HUES64 (cell line): ENCODE measurements at regions not wholly inside any gene's neighbourhood (a gene's known extent, or its start where the extent isn't known, plus 50 kb on each side); places are given as distances from the start of the nearest gene placed in this dataset.

ENCODE experiments used
- H3K27ac ChIP-seq: 2 replicates; pipeline ENCODE4 v1.7.0; 2013; ENCODE audit warnings: low read depth, low read length, inconsistent platforms
- H3K27me3 ChIP-seq: 2 replicates; pipeline ENCODE4 v1.6.1; 2013; ENCODE audit warnings: mild to moderate bottlenecking, low read length; ENCODE audit not compliant: insufficient read depth
- H3K36me3 ChIP-seq: 2 replicates; pipeline ENCODE4 v1.6.1; 2013; ENCODE audit warnings: mild to moderate bottlenecking, low read length; ENCODE audit not compliant: insufficient read depth
- H3K4me1 ChIP-seq: 2 replicates; pipeline ENCODE4 v1.6.1; 2013; ENCODE audit warnings: mild to moderate bottlenecking, low read length, moderate library complexity; ENCODE audit not compliant: insufficient read depth
- H3K4me3 ChIP-seq: 2 replicates; pipeline ENCODE4 v1.5.1; 2013; ENCODE audit warnings: mild to moderate bottlenecking, low read length, moderate library complexity
- H3K9ac ChIP-seq: 2 replicates; pipeline ENCODE4 v1.6.1; 2013; ENCODE audit warnings: mild to moderate bottlenecking, low read depth, low read length
- H3K9me3 ChIP-seq: 2 replicates; pipeline ENCODE4 v1.6.1; 2013; ENCODE audit warnings: low read depth, low read length; ENCODE audit not compliant: insufficient read depth
- WGBS: fragments of 150-250, 120-280 bp; methylation state at CpG from one replicate; pipeline ENCODE4 v1.1.7; 2013; ENCODE audit warnings: missing lambda C conversion rate; 5-methylcytosine and 5-hydroxymethylcytosine counted together

DNA sequence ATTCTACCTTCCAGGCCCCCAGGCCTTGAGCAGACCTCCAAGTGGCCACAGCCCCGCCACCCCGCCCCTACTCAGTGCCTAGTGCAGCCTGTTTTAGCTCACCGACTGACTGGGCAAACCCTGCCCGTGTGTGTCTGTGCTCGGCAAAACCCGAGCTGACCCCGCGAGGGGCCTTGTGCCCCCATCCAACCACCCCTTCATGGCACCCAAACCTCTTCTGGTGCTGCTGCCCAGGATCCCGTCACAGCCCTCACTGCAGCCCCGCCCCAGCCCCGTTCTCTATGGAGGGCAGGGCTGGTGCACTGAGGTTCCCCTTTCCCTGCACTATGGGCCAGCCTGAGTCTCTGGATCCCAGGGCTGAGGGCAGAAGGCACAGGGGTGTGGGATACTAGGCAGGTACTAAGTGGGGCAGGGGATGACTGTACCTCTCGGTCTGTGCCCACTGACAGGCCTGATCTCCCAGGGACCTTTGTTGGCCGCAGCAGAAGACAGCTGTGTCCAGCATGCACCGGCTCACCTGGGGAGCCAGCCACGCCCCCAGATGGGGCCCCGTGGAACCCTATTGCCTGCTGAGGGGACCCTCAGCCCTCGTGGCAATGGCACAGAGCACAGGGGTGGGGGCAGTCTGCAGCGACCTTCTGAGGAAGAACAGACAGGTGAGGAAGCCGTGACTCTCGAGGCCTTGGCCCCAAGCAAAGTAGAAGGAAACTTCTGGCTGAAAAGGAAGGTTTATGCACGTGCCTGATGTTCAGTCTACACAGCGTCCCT is 69.9 kb upstream of the OTOS start:
- H3K4me1 ChIP-seq, result peaks cover 8% of the 10 kb centered on the region
- 93% methylated on average over 22 of the region's 22 CpGs for WGBS
- H3K27ac ChIP-seq, result no peak overlapping the region
- H3K9me3 ChIP-seq, result peaks cover 7% of the 10 kb centered on the region; the same call in 1 of the 2 replicates
- no peak overlapping the region for H3K9ac ChIP-seq
- no peak overlapping the region for H3K4me3 ChIP-seq
- no peaks in the 10 kb centered on the region for H3K27me3 ChIP-seq
- no peaks in the 10 kb centered on the region for H3K36me3 ChIP-seq

GRCh38 chr2:240211096-240211495 is 70.6 kb upstream of the OTOS start:
- Histone ChIP-seq H3K36me3 (no peaks in the 10 kb centered on the region), H3K9ac (no peak overlapping the region), H3K4me1 (peaks cover under 1% of the 10 kb centered on the region; the same call in 1 of the 2 replicates), H3K27ac (no peak overlapping the region), H3K27me3 (no peaks in the 10 kb centered on the region), H3K4me3 (no peak overlapping the region), H3K9me3 (peaks cover 7% of the 10 kb centered on the region; the same call in 1 of the 2 replicates)
- WGBS, result 94% methylated on average over 8 of the region's 8 CpGs

- no peak overlapping the region for H3K9ac ChIP-seq
- no peak overlapping the region for H3K27ac ChIP-seq
- 0 out of 2 replicates have a peak, but pooled peaks cover under 1% of the 10 kb centered on the region for H3K9me3 ChIP-seq
- 91% methylated on average over 17 of the region's 17 CpGs for WGBS
- H3K36me3 ChIP-seq, result no peaks in the 10 kb centered on the region
- no peaks in the 10 kb centered on the region for H3K27me3 ChIP-seq
- no peaks in the 10 kb centered on the region for H3K4me1 ChIP-seq
- H3K4me3 ChIP-seq, result no peak overlapping the region
Observed at GRCh38 chr2:240211598-240212424, 71.4 kb upstream of the OTOS start.

GRCh38 chr2:240212425-240213225 is 72.2 kb upstream of the OTOS start:
- no peak overlapping the region for H3K4me3 ChIP-seq
- H3K27ac ChIP-seq, result no peak overlapping the region
- 93% methylated on average over 16 of the region's 17 CpGs for WGBS
- no peaks in the 10 kb centered on the region for H3K9me3 ChIP-seq
- no peaks in the 10 kb centered on the region for H3K36me3 ChIP-seq
- no peaks in the 10 kb centered on the region for H3K4me1 ChIP-seq
- no peaks in the 10 kb centered on the region for H3K27me3 ChIP-seq
- H3K9ac ChIP-seq, result no peak overlapping the region

- Histone ChIP-seq H3K27ac (no peak overlapping the region), H3K36me3 (no peaks in the 10 kb centered on the region), H3K9ac (no peak overlapping the region), H3K27me3 (no peaks in the 10 kb centered on the region), H3K9me3 (no peaks in the 10 kb centered on the region), H3K4me1 (no peaks in the 10 kb centered on the region), H3K4me3 (no peak overlapping the region)
- 94% methylated on average over 6 of the region's 6 CpGs for WGBS
Observed at GRCh38 chr2:240213226-240213475, 72.7 kb upstream of the OTOS start.

DNA sequence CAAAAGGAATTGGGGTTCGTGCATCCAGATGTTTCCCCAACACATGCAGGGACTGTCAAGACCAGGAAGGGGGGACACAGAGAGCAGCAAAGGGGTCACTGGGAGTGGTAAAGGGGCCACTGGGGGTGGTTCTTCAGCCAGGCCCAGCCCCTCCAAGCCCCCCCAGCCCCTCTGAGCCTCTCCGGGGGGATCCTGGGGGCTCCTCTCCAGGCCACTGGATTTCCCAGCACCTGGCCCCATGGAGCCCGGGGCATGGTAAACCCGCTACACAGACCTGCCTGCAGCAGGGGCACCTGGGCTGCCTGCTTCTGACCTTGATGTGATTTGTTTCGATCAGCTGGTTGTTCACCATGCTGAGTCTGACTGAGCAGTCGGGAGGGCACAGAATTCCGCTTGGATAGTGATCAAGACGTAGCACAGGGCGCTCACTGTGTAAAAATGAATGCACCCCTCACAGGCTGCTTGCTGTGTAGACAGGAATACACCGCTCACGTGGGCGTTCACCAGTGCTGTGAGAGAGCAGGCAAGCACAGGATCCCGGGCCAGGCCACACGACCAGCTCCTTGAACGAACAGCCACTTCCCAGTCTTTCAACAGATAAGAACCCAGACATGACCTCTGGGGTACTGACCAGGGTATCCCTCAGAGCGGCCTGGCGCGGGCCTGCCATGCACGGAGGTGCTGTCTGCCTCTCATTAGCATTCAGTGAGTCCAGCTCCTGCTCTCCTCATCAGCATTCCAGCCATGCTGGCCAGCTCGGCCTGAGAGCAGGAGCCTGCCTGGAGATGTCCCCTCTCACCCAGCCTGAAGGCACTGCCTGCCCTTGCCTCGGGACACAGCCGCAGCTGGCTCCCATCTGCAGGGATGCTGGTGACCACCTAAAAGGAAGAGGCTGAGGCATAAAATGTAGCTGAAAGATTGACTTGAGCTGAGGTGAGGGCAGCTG is 73.3 kb upstream of the OTOS start:
- WGBS, result 88% methylated on average over 22 of the region's 22 CpGs
- Histone ChIP-seq H3K4me3 (no peak overlapping the region), H3K27ac (no peak overlapping the region), H3K4me1 (no peaks in the 10 kb centered on the region), H3K9me3 (no peaks in the 10 kb centered on the region), H3K36me3 (no peaks in the 10 kb centered on the region), H3K9ac (no peak overlapping the region), H3K27me3 (no peaks in the 10 kb centered on the region)

DNA sequence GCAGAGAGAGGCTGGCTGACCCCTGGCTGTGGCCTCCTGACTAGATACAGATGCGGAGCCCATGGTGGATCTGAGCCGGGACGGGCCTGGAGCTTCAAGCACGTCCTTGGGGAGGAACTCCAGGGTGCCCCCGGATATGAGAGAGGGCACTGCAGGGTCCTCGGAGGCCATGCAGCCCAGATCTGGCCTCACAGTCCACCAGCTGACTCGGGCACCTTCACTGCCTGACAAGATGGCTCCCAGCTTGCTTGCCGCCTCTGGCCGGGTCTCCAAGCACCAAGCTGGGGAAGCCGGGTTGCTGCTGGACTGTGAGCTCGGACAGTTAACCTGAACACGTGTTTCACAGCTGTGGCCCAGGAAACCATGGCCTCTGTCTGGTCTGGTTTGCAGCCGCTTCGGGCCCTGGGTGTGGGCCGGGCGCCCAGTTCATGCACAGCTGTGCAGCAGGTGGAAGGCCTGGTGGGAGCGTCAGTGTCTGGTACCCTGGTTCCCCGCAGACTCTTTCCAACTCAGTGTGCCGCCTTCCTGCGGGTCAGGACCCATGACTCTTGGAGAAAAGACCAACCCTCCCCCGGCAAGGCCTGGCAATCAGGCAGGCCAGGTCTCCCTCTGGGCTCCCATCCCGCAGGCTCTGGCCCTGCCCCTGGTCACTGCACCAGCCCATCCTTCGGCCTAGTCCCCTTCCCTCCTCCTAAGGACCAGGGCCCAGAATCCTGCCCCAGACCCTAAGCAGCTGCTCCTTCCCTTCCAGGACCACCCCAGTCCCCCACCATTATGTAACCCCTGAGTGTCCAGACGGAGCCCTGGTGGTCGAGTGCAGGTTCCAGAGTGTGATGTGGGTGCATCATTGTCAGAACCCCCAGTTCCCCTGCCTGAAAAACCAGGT is 74.6 kb upstream of the OTOS start:
- Histone ChIP-seq H3K9me3 (no peaks in the 10 kb centered on the region), H3K27ac (no peak overlapping the region), H3K36me3 (no peaks in the 10 kb centered on the region), H3K4me3 (no peak overlapping the region), H3K4me1 (no peaks in the 10 kb centered on the region), H3K27me3 (no peaks in the 10 kb centered on the region), H3K9ac (no peak overlapping the region)
- 93% methylated on average over 25 of the region's 25 CpGs for WGBS

DNA sequence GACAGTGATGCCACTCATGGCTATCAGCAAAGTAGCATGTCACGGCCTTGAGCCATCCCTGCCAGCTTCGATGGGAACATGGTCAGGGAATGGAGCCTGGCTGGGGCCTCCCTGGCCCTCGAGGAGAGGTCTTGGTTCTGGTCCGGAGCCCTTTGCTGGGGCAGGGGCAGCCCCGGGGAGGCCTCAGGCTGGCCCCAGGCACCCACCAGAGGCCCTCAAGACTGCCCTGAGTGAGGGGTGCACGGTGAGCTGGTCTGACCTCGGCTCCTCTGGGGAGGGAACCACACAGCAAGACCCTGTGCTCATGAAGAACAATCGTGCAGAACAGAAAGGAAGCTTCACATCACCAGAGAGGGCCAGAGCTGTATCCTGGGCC is 75.2 kb upstream of the OTOS start:
- Histone ChIP-seq H3K9ac (no peak overlapping the region), H3K36me3 (no peaks in the 10 kb centered on the region), H3K27me3 (no peaks in the 10 kb centered on the region), H3K9me3 (no peaks in the 10 kb centered on the region), H3K4me1 (no peaks in the 10 kb centered on the region), H3K27ac (no peak overlapping the region), H3K4me3 (no peak overlapping the region)
- 93% methylated on average over 8 of the region's 8 CpGs for whole genome bisulfite sequencing

DNA sequence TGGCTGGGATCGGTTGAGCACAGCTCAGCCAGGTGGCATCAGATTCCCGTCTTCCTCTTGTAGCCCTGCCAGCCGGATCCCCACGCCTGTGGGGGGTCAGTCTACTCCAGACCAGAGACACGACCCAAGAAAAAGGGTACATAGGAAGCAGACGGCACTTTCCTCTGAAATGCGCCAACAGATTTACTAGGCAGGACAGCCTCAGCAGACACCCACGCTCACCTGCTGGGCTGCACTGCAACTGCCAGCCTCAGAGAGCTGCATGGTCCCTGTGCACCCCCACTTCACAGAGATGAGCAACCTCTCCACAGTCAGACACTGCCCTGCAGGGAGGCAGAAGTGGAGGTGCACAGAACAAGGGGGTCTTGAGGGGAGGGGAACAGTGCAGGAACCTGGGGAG is 75.7 kb upstream of the OTOS start:
- Histone ChIP-seq H3K27me3 (no peaks in the 10 kb centered on the region), H3K27ac (no peak overlapping the region), H3K4me3 (no peak overlapping the region), H3K4me1 (no peaks in the 10 kb centered on the region), H3K9me3 (no peaks in the 10 kb centered on the region), H3K36me3 (no peaks in the 10 kb centered on the region), H3K9ac (no peak overlapping the region)
- 78% methylated on average over 8 of the region's 8 CpGs for WGBS
